K562 (cell line): ENCODE measurements at regions not wholly inside any gene's neighbourhood (a gene's known extent, or its start where the extent isn't known, plus 50 kb on each side); places are given as distances from the start of the nearest gene placed in this dataset.

Source experiments
- ATAC-seq: fragments of 200-7000 bp; cut with Tn5 transposase; 3 replicates; pipeline ENCODE4 v1.9.1; 2020; ENCODE audit warnings: moderate library complexity
- BruUV-seq: library from RNA; stranded (reverse); fragments of 400-500 nt; replicated peaks from 2 replicates; lab custom pipeline; 2021; lab: Mats Ljungman, UMichigan
- CTCF ChIA-PET: fragments of 300-600 bp; formaldehyde crosslinking; extraction: SDS; loops from one replicate; lab custom pipeline; 2021; ENCODE audit warnings: low intra/inter-chr PET ratio; lab: Yijun Ruan, JAX
- POLR2A ChIA-PET: fragments of 300-600, 350-650 bp; sonication (Branson Sonifier 250); formaldehyde crosslinking; extraction: SDS; loops from one replicate; lab custom pipeline; 2021; ENCODE audit warnings: antibody characterized with exemption, inconsistent platforms; lab: Yijun Ruan, JAX
- DNase-seq, 4 experiments: peaks; one replicate each; pipeline versions ENCODE4 v3.0.0 to v3.0.0-alpha.2; 2011 to 2018; ENCODE audit warnings: low spot score in 3 of 4, mixed read lengths in 3 of 4; ENCODE audit errors: extremely low read depth in 1 of 4
- FAIRE-seq: peaks from 2 replicates; lab custom pipeline; 2011; peaks lifted over from hg19 to GRCh38; lab: Jason Lieb, UNC
- H2AFZ ChIP-seq: 2 replicates; pipeline ENCODE4 v1.6.0; 2011; ENCODE audit warnings: low read depth, low read length, control low read depth, inconsistent platforms
- H3K27ac ChIP-seq: fragments of 200-600 bp; 3 replicates; pipeline ENCODE4 v1.8.0; 2011; ENCODE audit warnings: low read depth, mild to moderate bottlenecking, control low read depth, inconsistent platforms, low read length, moderate library complexity, mixed read lengths; ENCODE audit errors: extremely low read depth
- H3K27me3 ChIP-seq, 2 experiments: fragments of 300-600 bp in 1 of 2; 2 replicates in 1 of 2; 3 replicates in 1 of 2; pipeline versions ENCODE4 v1.6.0 to v1.8.0; 2011; ENCODE audit warnings: inconsistent platforms in 2 of 2, low read length in 2 of 2, mild to moderate bottlenecking in 1 of 2, mixed read lengths in 1 of 2, moderate library complexity in 1 of 2; ENCODE audit not compliant: control insufficient read depth in 2 of 2, insufficient read depth in 2 of 2
- H3K36me3 ChIP-seq: fragments of 300-600 bp; 3 replicates; pipeline ENCODE4 v1.8.0; 2011; ENCODE audit warnings: mild to moderate bottlenecking, low read length, inconsistent platforms; ENCODE audit not compliant: control insufficient read depth, insufficient read depth
- H3K4me1 ChIP-seq, 2 experiments: fragments of 200-600 bp in 1 of 2; replicated peaks in 1 of 2; 2 replicates in 1 of 2; 3 replicates in 1 of 2; pipeline versions ENCODE4 v1.5.1 to v1.8.0; 2011; ENCODE audit warnings: inconsistent platforms in 2 of 2, low read length in 2 of 2, mild to moderate bottlenecking in 1 of 2, mixed read lengths in 1 of 2, moderate library complexity in 1 of 2; ENCODE audit not compliant: control insufficient read depth in 2 of 2, insufficient read depth in 2 of 2
- H3K4me2 ChIP-seq: 2 replicates; pipeline ENCODE4 v1.6.1; 2011; ENCODE audit warnings: low read length, control low read depth, inconsistent platforms, mixed read lengths; ENCODE audit not compliant: insufficient read depth
- H3K4me3 ChIP-seq: fragments of 200-600 bp; sonication (generic), shearing (Covaris generic); 2 replicates; pipeline ENCODE4 v1.5.1; 2016; ENCODE audit warnings: control low read depth, inconsistent platforms
- H3K79me2 ChIP-seq: fragments of 200-600 bp; 3 replicates; pipeline ENCODE4 v1.8.0; 2011; ENCODE audit warnings: low read length, inconsistent platforms; ENCODE audit not compliant: control insufficient read depth, insufficient read depth
- H3K9ac ChIP-seq, 2 experiments: 2 replicates each; pipeline versions ENCODE4 v1.6.0 to v1.6.1; 2011; ENCODE audit warnings: low read depth in 2 of 2, low read length in 2 of 2, control low read depth in 1 of 2, inconsistent platforms in 1 of 2, mild to moderate bottlenecking in 1 of 2, mixed read lengths in 1 of 2; ENCODE audit not compliant: insufficient read depth in 1 of 2
- H3K9me1 ChIP-seq: one replicate; pipeline ENCODE4 v1.6.0; 2011; ENCODE audit warnings: inconsistent platforms, mild to moderate bottlenecking, low read length, moderate library complexity; ENCODE audit not compliant: control insufficient read depth, insufficient read depth
- H3K9me3 ChIP-seq: replicated peaks from 2 replicates; pipeline ENCODE4 v1.5.1; 2011; ENCODE audit warnings: low read depth, low read length, inconsistent platforms; ENCODE audit not compliant: control insufficient read depth, insufficient read depth
- H4K20me1 ChIP-seq: replicated peaks from 2 replicates; pipeline ENCODE4 v1.6.1; 2011; ENCODE audit warnings: low read length, inconsistent platforms, mixed read lengths; ENCODE audit not compliant: control insufficient read depth, insufficient read depth
- BRCA1 ChIP-seq, 2 experiments: fragments of 450-650 bp in 1 of 2; sonication (generic) in 1 of 2; formaldehyde crosslinking in 1 of 2; IDR thresholded peaks; 2 replicates each; pipeline versions ENCODE4 v1.5.0 to v1.6.1; 2017 to 2020; ENCODE audit warnings: mild to moderate bottlenecking in 1 of 2, missing genetic modification reagents in 1 of 2
- IFI16 ChIP-seq: fragments of 250-450 bp; sonication (Bioruptor Pico); IDR thresholded peaks from 2 replicates; pipeline ENCODE4 v2.1.2; 2022; ENCODE audit warnings: mild to moderate bottlenecking, inconsistent platforms
- MTA2 ChIP-seq: fragments of 450-650 bp; IDR thresholded peaks from 2 replicates; pipeline ENCODE4 v1.6.1; 2016; ENCODE audit warnings: low read depth
- NR0B1 ChIP-seq: fragments of 450-650 bp; IDR thresholded peaks from one replicate; pipeline ENCODE4 v1.6.1; 2018; ENCODE audit warnings: mild to moderate bottlenecking, moderate library complexity; ENCODE audit not compliant: partially characterized antibody
- PRDM10 ChIP-seq: fragments of 450-650 bp; IDR thresholded peaks from 2 replicates; pipeline ENCODE4 v1.6.1; 2018; ENCODE audit not compliant: partially characterized antibody
- SMARCA4 ChIP-seq: fragments of 450-650 bp; IDR thresholded peaks from 2 replicates; pipeline ENCODE4 v1.6.1; 2016
- TRIM28 ChIP-seq: fragments of 450-650 bp; IDR thresholded peaks from 2 replicates; pipeline ENCODE4 v1.6.1; 2017
- ZKSCAN8 ChIP-seq: fragments of 200-800 bp; sonication (Bioruptor generic); IDR thresholded peaks from 2 replicates; pipeline ENCODE4 v1.6.1; 2016; ENCODE audit warnings: missing genetic modification characterization, missing compliant biosample characterization
- ZNF507 ChIP-seq: conservative IDR thresholded peaks from 2 replicates; pipeline ENCODE4 v1.6.1; 2017; ENCODE audit warnings: missing genetic modification characterization, missing compliant biosample characterization
- ZNF77 ChIP-seq: fragments of 250-450 bp; sonication (Bioruptor Pico); IDR thresholded peaks from 2 replicates; pipeline ENCODE4 v1.5.0; 2020
- WGBS: fragments of 100-300 bp; shearing (Covaris generic); methylation state at CpG from one replicate; pipeline ENCODE4 v1.1.6; 2016; ENCODE audit warnings: low coverage, mixed read lengths; ENCODE audit not compliant: insufficient coverage; ENCODE audit errors: missing lambda C conversion rate; 5-methylcytosine and 5-hydroxymethylcytosine counted together
- in situ Hi-C: fragments of 300-500 bp; cut with MboI; formaldehyde crosslinking; loops from 4 replicates; pipeline ENCODE4 v1.15.0; 2018; ENCODE audit warnings: inconsistent platforms, mixed read lengths
- intact Hi-C: fragments of 100-400 bp; cut with micrococcal nuclease; formaldehyde crosslinking; loops from 2 replicates; pipeline ENCODE4 v1.14.2; 2022
- TF ChIP-seq, protein P1 (sequence below): fragments of 200-400 bp; formaldehyde crosslinking; IDR thresholded peaks from 2 replicates; pipeline ENCODE4 v1.6.1; 2017; ENCODE audit warnings: mild to moderate bottlenecking, low read depth, low read length, moderate library complexity
- TF ChIP-seq, protein P2 (sequence below): sonication (generic); formaldehyde crosslinking; IDR thresholded peaks from 2 replicates; pipeline ENCODE4 v1.8.0; 2022; ENCODE audit warnings: missing genetic modification reagents, mild to moderate bottlenecking, borderline replicate concordance

DNA sequence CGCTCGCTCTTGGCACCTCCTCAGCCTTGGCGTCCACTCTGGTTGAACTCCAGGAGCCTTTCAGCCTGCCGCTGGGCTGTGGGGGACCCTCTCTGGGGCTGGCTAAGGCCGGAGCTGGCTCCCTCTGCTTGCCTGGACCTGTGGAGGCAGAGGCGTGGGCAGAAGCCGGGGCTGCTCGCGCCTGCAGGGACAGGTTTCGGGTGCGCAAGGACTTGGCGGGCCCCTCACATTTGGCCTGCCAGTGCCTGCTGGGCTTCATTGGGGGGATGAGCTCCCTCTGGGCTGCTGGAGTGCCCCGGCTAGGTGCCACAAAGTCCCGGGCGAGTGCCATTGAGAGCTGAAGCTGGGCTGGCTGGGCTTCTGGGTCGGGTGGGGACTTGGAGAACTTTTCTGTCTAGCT is 371.7 kb downstream of the FAM133A start:
- FAIRE-seq (no peak), DNase-seq (no peak), ATAC-seq (no peak)
- H3K9me3 ChIP-seq: no peaks in the 10 kb centered on the region
- H3K9me1 ChIP-seq: no peaks in the 10 kb centered on the region
- no peak overlapping the region for H3K27ac ChIP-seq
- H3K79me2 ChIP-seq: no peaks in the 10 kb centered on the region
- intact Hi-C loops (no loop called here), in situ Hi-C loops (no loop called here)
- BruUV-seq: no TSS peak
- no peak overlapping the region for H3K9ac ChIP-seq
- no peaks in the 10 kb centered on the region for H3K36me3 ChIP-seq
- H3K27me3 ChIP-seq: no peaks in the 10 kb centered on the region
- H3K4me2 ChIP-seq: no peak overlapping the region
- 3% methylated on average over 13 of the region's 16 CpGs for WGBS
- H3K4me3 ChIP-seq: no peak overlapping the region
- ChIA-PET CTCF (no interaction called here), POLR2A (no interaction called here)
- no peaks in the 10 kb centered on the region for H3K4me1 ChIP-seq
- H4K20me1 ChIP-seq: no peaks in the 10 kb centered on the region
- H2AFZ ChIP-seq: no peak overlapping the region
- TF ChIP-seq TRIM28: no peak
- no peak for TF ChIP-seq ZNF77 (CRISPR knock-in tag)
- no peak for TF ChIP-seq NR0B1
- no peak for TF ChIP-seq ZNF507 (tag)
- no peak for TF ChIP-seq MTA2
- no peak for TF ChIP-seq ZKSCAN8 (CRISPR knock-in tag)
- TF ChIP-seq, protein P1, sequence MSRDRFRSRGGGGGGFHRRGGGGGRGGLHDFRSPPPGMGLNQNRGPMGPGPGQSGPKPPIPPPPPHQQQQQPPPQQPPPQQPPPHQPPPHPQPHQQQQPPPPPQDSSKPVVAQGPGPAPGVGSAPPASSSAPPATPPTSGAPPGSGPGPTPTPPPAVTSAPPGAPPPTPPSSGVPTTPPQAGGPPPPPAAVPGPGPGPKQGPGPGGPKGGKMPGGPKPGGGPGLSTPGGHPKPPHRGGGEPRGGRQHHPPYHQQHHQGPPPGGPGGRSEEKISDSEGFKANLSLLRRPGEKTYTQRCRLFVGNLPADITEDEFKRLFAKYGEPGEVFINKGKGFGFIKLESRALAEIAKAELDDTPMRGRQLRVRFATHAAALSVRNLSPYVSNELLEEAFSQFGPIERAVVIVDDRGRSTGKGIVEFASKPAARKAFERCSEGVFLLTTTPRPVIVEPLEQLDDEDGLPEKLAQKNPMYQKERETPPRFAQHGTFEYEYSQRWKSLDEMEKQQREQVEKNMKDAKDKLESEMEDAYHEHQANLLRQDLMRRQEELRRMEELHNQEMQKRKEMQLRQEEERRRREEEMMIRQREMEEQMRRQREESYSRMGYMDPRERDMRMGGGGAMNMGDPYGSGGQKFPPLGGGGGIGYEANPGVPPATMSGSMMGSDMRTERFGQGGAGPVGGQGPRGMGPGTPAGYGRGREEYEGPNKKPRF: no peak
- no peak for TF ChIP-seq BRCA1 (IDR thresholded peaks at IDR 0.05)
- no peak for TF ChIP-seq BRCA1 (CRISPR knock-in tag; IDR thresholded peaks at IDR 0.05)
- TF ChIP-seq, protein P2, sequence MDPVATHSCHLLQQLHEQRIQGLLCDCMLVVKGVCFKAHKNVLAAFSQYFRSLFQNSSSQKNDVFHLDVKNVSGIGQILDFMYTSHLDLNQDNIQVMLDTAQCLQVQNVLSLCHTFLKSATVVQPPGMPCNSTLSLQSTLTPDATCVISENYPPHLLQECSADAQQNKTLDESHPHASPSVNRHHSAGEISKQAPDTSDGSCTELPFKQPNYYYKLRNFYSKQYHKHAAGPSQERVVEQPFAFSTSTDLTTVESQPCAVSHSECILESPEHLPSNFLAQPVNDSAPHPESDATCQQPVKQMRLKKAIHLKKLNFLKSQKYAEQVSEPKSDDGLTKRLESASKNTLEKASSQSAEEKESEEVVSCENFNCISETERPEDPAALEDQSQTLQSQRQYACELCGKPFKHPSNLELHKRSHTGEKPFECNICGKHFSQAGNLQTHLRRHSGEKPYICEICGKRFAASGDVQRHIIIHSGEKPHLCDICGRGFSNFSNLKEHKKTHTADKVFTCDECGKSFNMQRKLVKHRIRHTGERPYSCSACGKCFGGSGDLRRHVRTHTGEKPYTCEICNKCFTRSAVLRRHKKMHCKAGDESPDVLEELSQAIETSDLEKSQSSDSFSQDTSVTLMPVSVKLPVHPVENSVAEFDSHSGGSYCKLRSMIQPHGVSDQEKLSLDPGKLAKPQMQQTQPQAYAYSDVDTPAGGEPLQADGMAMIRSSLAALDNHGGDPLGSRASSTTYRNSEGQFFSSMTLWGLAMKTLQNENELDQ (CRISPR knock-in tag): no peak
- TF ChIP-seq PRDM10: no peak
- TF ChIP-seq IFI16 (CRISPR knock-in tag): no peak
- TF ChIP-seq SMARCA4: no peak
